Naive thymus-derived CD4-positive, alpha-beta T cell (primary cell): ENCODE measurements at regions not wholly inside any gene's neighbourhood (a gene's known extent, or its start where the extent isn't known, plus 50 kb on each side); places are given as distances from the start of the nearest gene placed in this dataset.

Experiments used
- ATAC-seq: fragments of 150-1000 bp; cut with Tn5 transposase; 2 replicates; pipeline ENCODE4 v1.10.0; 2021; ENCODE audit warnings: mild to moderate bottlenecking, moderate library complexity
- CTCF ChIA-PET: fragments of 350-600 bp; sonication (Branson Sonifier 250); formaldehyde crosslinking; loops from one replicate; lab custom pipeline; 2021; ENCODE audit warnings: antibody characterized with exemption; lab: Charles Lee
- POLR2A ChIA-PET: fragments of 350-600 bp; sonication (Branson Sonifier 250); formaldehyde crosslinking; loops from one replicate; lab custom pipeline; 2021; ENCODE audit warnings: antibody characterized with exemption, inconsistent platforms; lab: Charles Lee
- DNase-seq, 9 donors: peaks; one replicate each; pipeline versions ENCODE4 v3.0.0 to v3.0.0-alpha.2; 2020 to 2022; ENCODE audit warnings: mixed read lengths in 1 of 9
- H3K27ac ChIP-seq: one replicate; pipeline ENCODE4 v1.7.0; 2013; ENCODE audit warnings: mild to moderate bottlenecking, low read depth, low read length, moderate library complexity
- H3K27me3 ChIP-seq, 2 donors: one replicate each; pipeline ENCODE4 v1.7.0; 2013; ENCODE audit warnings: low read length in 2 of 2, mild to moderate bottlenecking in 2 of 2, moderate library complexity in 2 of 2; ENCODE audit not compliant: control insufficient read depth in 2 of 2, insufficient read depth in 2 of 2
- H3K36me3 ChIP-seq, 3 experiments: 1 replicate in 2 of 3; 2 replicates in 1 of 3; pipeline ENCODE4 v1.7.0; 2013; ENCODE audit warnings: low read length in 3 of 3, mild to moderate bottlenecking in 3 of 3, moderate library complexity in 1 of 3; ENCODE audit not compliant: insufficient read depth in 3 of 3, control insufficient read depth in 2 of 3
- H3K4me1 ChIP-seq, 2 donors: one replicate each; pipeline ENCODE4 v1.7.0; 2013; ENCODE audit warnings: low read length in 2 of 2, mild to moderate bottlenecking in 2 of 2, moderate library complexity in 1 of 2; ENCODE audit not compliant: control insufficient read depth in 2 of 2, insufficient read depth in 2 of 2
- H3K4me3 ChIP-seq: 2 replicates; pipeline ENCODE4 v1.7.0; 2013; ENCODE audit warnings: mild to moderate bottlenecking, low read length
- H3K9me3 ChIP-seq, 3 experiments: 1 replicate in 2 of 3; 2 replicates in 1 of 3; pipeline ENCODE4 v1.7.0; 2013; ENCODE audit warnings: low read length in 3 of 3; ENCODE audit not compliant: control insufficient read depth in 2 of 3
- H3K27ac Mint-ChIP-seq, 9 donors: one replicate each; pipeline ENCODE4 v1.8.0; 2020 to 2022; ENCODE audit warnings: mixed read lengths in 9 of 9, mild to moderate bottlenecking in 8 of 9, moderate library complexity in 5 of 9, inconsistent platforms in 2 of 9
- H3K27me3 Mint-ChIP-seq, 5 donors: one replicate each; pipeline ENCODE4 v1.8.0; 2021 to 2022; ENCODE audit warnings: mixed read lengths in 5 of 5, mild to moderate bottlenecking in 1 of 5
- H3K36me3 Mint-ChIP-seq, 5 donors: one replicate each; pipeline ENCODE4 v1.8.0; 2020 to 2022; ENCODE audit warnings: mixed read lengths in 5 of 5, mild to moderate bottlenecking in 3 of 5, inconsistent platforms in 1 of 5
- H3K4me1 Mint-ChIP-seq, 7 donors: one replicate each; pipeline ENCODE4 v1.8.0; 2020 to 2022; ENCODE audit warnings: mixed read lengths in 7 of 7, mild to moderate bottlenecking in 3 of 7, inconsistent platforms in 1 of 7
- H3K4me3 Mint-ChIP-seq, 10 donors: one replicate each; pipeline ENCODE4 v1.8.0; 2020 to 2022; ENCODE audit warnings: mild to moderate bottlenecking in 10 of 10, mixed read lengths in 10 of 10, moderate library complexity in 6 of 10, inconsistent platforms in 2 of 10
- H3K9me3 Mint-ChIP-seq, 11 donors: one replicate each; pipeline ENCODE4 v1.8.0; 2020 to 2022; ENCODE audit warnings: mixed read lengths in 11 of 11, mild to moderate bottlenecking in 4 of 11, inconsistent platforms in 1 of 11, moderate library complexity in 1 of 11
- intact Hi-C, 2 donors: fragments of 100-400 bp; cut with micrococcal nuclease; formaldehyde crosslinking; loops; one replicate each; pipeline ENCODE4 v1.15.1; 2023

GRCh38 chr20:52389606-52390005 lies 198.0 kb upstream of the ZFP64 start:
- peaks cover 0 to 9% (median 4%) of the 10 kb centered on the region in 5 donors for H3K36me3 Mint-ChIP-seq
- no peak for DNase-seq
- no peaks in the 10 kb centered on the region for H3K36me3 ChIP-seq
- no peaks in the 10 kb centered on the region for H3K9me3 ChIP-seq
- no peak overlapping the region for H3K4me3 ChIP-seq
- H3K4me1 Mint-ChIP-seq: peaks cover 0 to 14% (median 2%) of the 10 kb centered on the region in 7 donors
- H3K4me3 Mint-ChIP-seq: no peak overlapping the region
- no peaks in the 10 kb centered on the region for H3K27me3 ChIP-seq
- peaks cover 0 to 14% (median 2%) of the 10 kb centered on the region in 11 donors for H3K9me3 Mint-ChIP-seq
- ChIA-PET POLR2A (interaction anchor here (0.8 kb wide), 1 partner anchor 1762 kb away, joined by 3 read pairs; no protein-coding TSS in a partner anchor), CTCF (interaction anchor here (0.8 kb wide), 1 partner anchor 11 kb away, joined by 3 read pairs; no protein-coding TSS in a partner anchor)
- peaks cover 0 to 6% (median 0%) of the 10 kb centered on the region in 5 donors for H3K27me3 Mint-ChIP-seq
- H3K27ac Mint-ChIP-seq: no peak overlapping the region
- H3K27ac ChIP-seq: no peak overlapping the region
- H3K4me1 ChIP-seq: no peaks in the 10 kb centered on the region
- ATAC-seq: no peak
- intact Hi-C loops: no loop called here

GRCh38 chr20:52383995-52384621 lies 192.5 kb upstream of the ZFP64 start:
- ATAC-seq: no peak
- H3K27ac ChIP-seq: no peak overlapping the region
- peaks cover 0 to 6% (median 0%) of the 10 kb centered on the region in 3 experiments for H3K9me3 ChIP-seq
- Mint-ChIP-seq H3K27ac (peak overlapping the region in 5 of 9 donors; percentile 2 to 72 (median 71)), H3K36me3 (peaks cover 0 to 4% (median 4%) of the 10 kb centered on the region in 5 donors), H3K4me1 (peaks cover 0 to 47% (median 25%) of the 10 kb centered on the region in 7 donors), H3K9me3 (peaks cover 0 to 21% (median 6%) of the 10 kb centered on the region in 11 donors), H3K27me3 (no peaks in the 10 kb centered on the region), H3K4me3 (no peak overlapping the region)
- H3K4me1 ChIP-seq: peaks cover 0 to 14% of the 10 kb centered on the region in 2 donors
- H3K27me3 ChIP-seq: no peaks in the 10 kb centered on the region
- H3K36me3 ChIP-seq: no peaks in the 10 kb centered on the region
- DNase-seq: no peak
- ChIA-PET POLR2A (interaction anchor here (0.6 to 5.9 kb wide), 4 partner anchors 11 to 948 kb away, joined by 3 to 42 read pairs (median 5); no protein-coding TSS in a partner anchor), CTCF (interaction anchor here (0.7 to 4.4 kb wide), 3 partner anchors 17 to 25 kb away, joined by 3 to 23 read pairs (median 9); no protein-coding TSS in a partner anchor)
- intact Hi-C loops: no loop called here
- no peak overlapping the region for H3K4me3 ChIP-seq

- Histone ChIP-seq H3K27me3 (no peaks in the 10 kb centered on the region), H3K4me1 (peaks cover 0 to 14% of the 10 kb centered on the region in 2 donors), H3K4me3 (no peak overlapping the region), H3K27ac (no peak overlapping the region), H3K36me3 (no peaks in the 10 kb centered on the region), H3K9me3 (peaks cover 0 to 6% (median 0%) of the 10 kb centered on the region in 3 experiments)
- Mint-ChIP-seq H3K27ac (peak overlapping the region in 6 of 9 donors; percentile 28 to 80 (median 58)), H3K36me3 (peaks cover 0 to 4% (median 3%) of the 10 kb centered on the region in 5 donors), H3K27me3 (no peaks in the 10 kb centered on the region), H3K9me3 (peaks cover 0 to 20% (median 6%) of the 10 kb centered on the region in 11 donors), H3K4me3 (peak overlapping the region in 4 of 10 donors; percentile 0 to 48 (median 22)), H3K4me1 (peaks cover 0 to 51% (median 25%) of the 10 kb centered on the region in 7 donors)
- ChIA-PET POLR2A (interaction anchor here (0.5 to 5.9 kb wide), 9 partner anchors 12 to 546 kb away, joined by 3 to 42 read pairs (median 4); no protein-coding TSS in a partner anchor), CTCF (interaction anchor here (0.6 to 4.4 kb wide), 4 partner anchors 22 to 606 kb away, joined by 4 to 23 read pairs (median 11); no protein-coding TSS in a partner anchor)
- ATAC-seq (no peak), DNase-seq (no peak)
- intact Hi-C loops: no loop called here
These were observed 191.4 kb upstream of the ZFP64 start for GRCh38 chr20:52382933-52383332.

- H3K4me1 ChIP-seq: peaks cover 0 to 14% of the 10 kb centered on the region in 2 donors
- Mint-ChIP-seq H3K4me1 (peaks cover 0 to 47% (median 25%) of the 10 kb centered on the region in 7 donors), H3K4me3 (peak overlapping the region in 1 of 10 donors; percentile 14), H3K27ac (peak overlapping the region in 5 of 9 donors; percentile 6 to 71 (median 45)), H3K36me3 (peaks cover 0 to 4% (median 4%) of the 10 kb centered on the region in 5 donors), H3K9me3 (peaks cover 0 to 16% (median 6%) of the 10 kb centered on the region in 11 donors), H3K27me3 (peaks cover 0 to 2% (median 0%) of the 10 kb centered on the region in 5 donors)
- H3K36me3 ChIP-seq: no peaks in the 10 kb centered on the region
- peaks cover 0 to 6% (median 0%) of the 10 kb centered on the region in 3 experiments for H3K9me3 ChIP-seq
- no peak overlapping the region for H3K27ac ChIP-seq
- no peaks in the 10 kb centered on the region for H3K27me3 ChIP-seq
- DNase-seq (peak in 6 of 9 donors; percentile 13 to 35 (median 22)), ATAC-seq (no peak)
- POLR2A ChIA-PET: interaction anchor here (0.8 to 5.9 kb wide), 7 partner anchors 13 to 650 kb away, joined by 3 to 42 read pairs (median 5); no protein-coding TSS in a partner anchor
- intact Hi-C loops: loop anchor here (1.0 to 2.0 kb wide), 6 partner anchors 30 to 837 kb away; no protein-coding TSS in a partner anchor
- no peak overlapping the region for H3K4me3 ChIP-seq
- CTCF ChIA-PET: interaction anchor here (0.8 to 4.4 kb wide), 5 partner anchors 10 to 78 kb away, joined by 3 to 23 read pairs (median 4); no protein-coding TSS in a partner anchor
These were observed 188.3 kb upstream of the ZFP64 start for GRCh38 chr20:52379723-52380336.

GRCh38 chr20:52372169-52372568 lies 180.6 kb upstream of the ZFP64 start:
- CTCF ChIA-PET: no interaction called here
- Histone ChIP-seq H3K27ac (no peak overlapping the region), H3K36me3 (no peaks in the 10 kb centered on the region), H3K4me3 (no peak overlapping the region), H3K4me1 (no peaks in the 10 kb centered on the region), H3K9me3 (no peaks in the 10 kb centered on the region), H3K27me3 (no peaks in the 10 kb centered on the region)
- Mint-ChIP-seq H3K4me1 (peaks cover 0 to 16% (median 2%) of the 10 kb centered on the region in 7 donors), H3K9me3 (peaks cover 0 to 5% (median 0%) of the 10 kb centered on the region in 11 donors), H3K36me3 (peaks cover 0 to 12% (median 3%) of the 10 kb centered on the region in 5 donors), H3K27ac (no peak overlapping the region), H3K4me3 (no peak overlapping the region), H3K27me3 (peaks cover 0 to 4% (median 2%) of the 10 kb centered on the region in 5 donors)
- DNase-seq: no peak
- POLR2A ChIA-PET: interaction anchor here (0.6 kb wide), 1 partner anchor 658 kb away, joined by 4 read pairs; no protein-coding TSS in a partner anchor
- no peak for ATAC-seq
- intact Hi-C loops: no loop called here

GRCh38 chr20:52365688-52366087 lies 174.1 kb upstream of the ZFP64 start:
- Histone ChIP-seq H3K27ac (no peak overlapping the region), H3K9me3 (no peaks in the 10 kb centered on the region), H3K4me1 (no peaks in the 10 kb centered on the region), H3K36me3 (no peaks in the 10 kb centered on the region), H3K4me3 (no peak overlapping the region), H3K27me3 (no peaks in the 10 kb centered on the region)
- intact Hi-C loops: no loop called here
- DNase-seq (no peak), ATAC-seq (no peak)
- H3K36me3 Mint-ChIP-seq: peaks cover 0 to 9% (median 0%) of the 10 kb centered on the region in 5 donors
- peaks cover 0 to 20% (median 13%) of the 10 kb centered on the region in 7 donors for H3K4me1 Mint-ChIP-seq
- CTCF ChIA-PET: no interaction called here
- no peak overlapping the region for H3K27ac Mint-ChIP-seq
- H3K9me3 Mint-ChIP-seq: peaks cover 0 to 5% (median 0%) of the 10 kb centered on the region in 11 donors
- H3K27me3 Mint-ChIP-seq: peaks cover 0 to 10% (median 2%) of the 10 kb centered on the region in 5 donors
- POLR2A ChIA-PET: interaction anchor here (0.5 to 1.5 kb wide), 3 partner anchors 13 to 823 kb away, joined by 3 read pairs; no protein-coding TSS in a partner anchor
- no peak overlapping the region for H3K4me3 Mint-ChIP-seq
